ENCODE measurements at regions not wholly inside any gene's neighbourhood (a gene's known extent, or its start where the extent isn't known, plus 50 kb on each side); places are given as distances from the start of the nearest gene placed in this dataset.
A peak's percentile ranks its signal among the peaks of the same experiment; 100 is the strongest.
"Not testable (repeated sequence)": the region's sequence is repeated elsewhere in the genome, so short reads cannot be mapped to it uniquely, and the experiment has no call there.

DNA sequence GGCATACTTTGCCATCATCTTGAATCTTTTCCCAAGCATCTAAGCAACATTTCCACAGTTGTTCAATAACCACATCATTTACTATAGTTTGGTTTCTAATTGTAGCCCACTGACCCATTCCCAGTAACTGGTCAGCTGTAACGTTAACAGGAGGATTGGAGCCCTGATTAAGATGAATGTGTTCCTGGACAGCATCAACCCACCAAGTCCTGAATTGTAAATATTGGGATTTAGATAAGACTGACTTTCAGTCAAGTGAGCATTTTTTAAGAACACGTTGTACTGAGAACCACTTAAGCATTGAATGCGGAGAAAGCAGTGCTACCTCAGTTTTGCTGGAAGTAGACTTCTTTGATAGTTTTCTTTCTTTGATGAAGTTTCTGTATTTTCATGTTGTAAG lies 53.3 kb upstream of the ARL4D start:
- ATAC-seq (ENCODE audit: poor library complexity); DNase-seq; intact Hi-C loops (cut with DNase I): not testable (repeated sequence)

DNA sequence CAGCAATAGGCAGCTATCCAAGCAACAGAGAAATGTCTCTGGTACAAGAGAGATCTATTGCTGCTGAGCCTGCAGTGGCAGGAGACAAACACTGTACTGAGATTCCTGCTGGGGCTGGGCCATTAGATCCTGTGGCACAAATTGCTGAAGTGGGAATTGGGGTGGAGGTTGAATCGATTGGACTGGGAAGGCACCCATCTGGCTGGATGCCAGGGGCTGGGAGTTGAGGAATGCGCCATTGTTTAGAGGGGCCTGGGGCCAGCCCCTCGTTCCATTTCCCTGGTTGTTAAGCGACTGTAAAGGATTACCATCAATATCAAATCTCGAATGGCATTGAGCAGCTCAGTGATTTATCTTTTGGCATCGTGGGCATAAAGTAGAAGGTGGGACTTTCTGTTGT lies 54.1 kb upstream of the ARL4D start:
- DNase-seq (no peak), ATAC-seq (ENCODE audit: poor library complexity) (no peak)
- intact Hi-C loops (cut with DNase I): no loop called here

DNA sequence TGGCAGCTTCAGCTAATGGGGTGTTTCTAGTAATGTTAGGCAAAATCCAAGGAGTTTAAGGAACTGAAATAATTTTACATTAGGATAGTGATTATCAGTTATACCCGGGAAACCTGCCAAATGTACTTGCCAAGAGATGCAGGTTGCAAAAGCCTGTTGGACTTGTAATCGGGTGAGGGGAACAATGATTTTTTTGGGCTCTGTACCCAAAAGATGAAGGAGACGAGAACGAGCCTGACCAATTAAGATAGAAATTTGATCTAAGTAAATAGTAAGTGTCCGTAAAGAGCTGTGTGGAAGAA lies 56.3 kb upstream of the ARL4D start:
- intact Hi-C loops (cut with DNase I): no loop called here
- no peak for DNase-seq
- no peak for ATAC-seq (ENCODE audit: poor library complexity)

DNA sequence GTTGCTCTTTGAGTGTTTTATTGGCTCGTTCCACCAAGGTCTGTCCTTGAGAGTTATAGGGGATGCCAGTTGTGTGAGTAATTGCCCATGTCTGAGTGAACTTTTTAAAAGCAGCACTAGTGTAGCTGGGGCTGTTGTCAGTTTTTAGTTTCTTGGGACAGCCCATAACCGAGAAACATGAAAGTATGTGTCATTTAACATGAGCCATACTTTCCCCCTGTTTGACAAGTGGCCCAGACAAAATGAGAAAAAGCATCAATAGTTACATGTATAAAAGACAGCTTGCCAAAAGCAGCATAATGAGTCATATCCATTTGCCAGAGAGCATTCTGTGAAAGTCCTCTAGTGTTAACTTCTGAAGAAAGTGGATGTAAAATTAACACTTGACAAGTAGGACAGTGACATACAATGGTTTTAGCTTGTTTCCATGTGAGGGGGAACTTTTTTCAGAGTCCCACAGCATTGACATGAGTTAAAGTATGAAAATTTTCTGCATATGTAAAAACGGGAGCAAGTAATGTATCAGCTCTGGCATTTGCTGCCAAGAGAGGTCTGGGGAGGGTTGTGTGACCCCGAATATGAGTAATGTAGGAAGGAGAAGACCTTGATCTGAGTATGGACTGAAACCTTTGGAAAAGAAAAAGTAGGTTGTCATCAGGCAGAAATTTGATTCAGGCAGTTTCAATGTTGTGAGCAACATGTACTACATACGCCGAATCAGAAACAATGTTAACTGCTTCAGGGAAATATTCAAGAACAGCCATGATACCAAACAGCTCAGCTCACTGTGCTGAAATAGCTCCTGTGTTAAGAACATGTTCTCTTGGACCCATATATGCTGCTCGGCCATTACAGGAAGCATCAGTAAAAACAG lies 56.8 kb upstream of the ARL4D start:
- no peak for DNase-seq
- intact Hi-C loops (cut with DNase I): no loop called here
- peak; percentile 38 for ATAC-seq (ENCODE audit: poor library complexity)

DNA sequence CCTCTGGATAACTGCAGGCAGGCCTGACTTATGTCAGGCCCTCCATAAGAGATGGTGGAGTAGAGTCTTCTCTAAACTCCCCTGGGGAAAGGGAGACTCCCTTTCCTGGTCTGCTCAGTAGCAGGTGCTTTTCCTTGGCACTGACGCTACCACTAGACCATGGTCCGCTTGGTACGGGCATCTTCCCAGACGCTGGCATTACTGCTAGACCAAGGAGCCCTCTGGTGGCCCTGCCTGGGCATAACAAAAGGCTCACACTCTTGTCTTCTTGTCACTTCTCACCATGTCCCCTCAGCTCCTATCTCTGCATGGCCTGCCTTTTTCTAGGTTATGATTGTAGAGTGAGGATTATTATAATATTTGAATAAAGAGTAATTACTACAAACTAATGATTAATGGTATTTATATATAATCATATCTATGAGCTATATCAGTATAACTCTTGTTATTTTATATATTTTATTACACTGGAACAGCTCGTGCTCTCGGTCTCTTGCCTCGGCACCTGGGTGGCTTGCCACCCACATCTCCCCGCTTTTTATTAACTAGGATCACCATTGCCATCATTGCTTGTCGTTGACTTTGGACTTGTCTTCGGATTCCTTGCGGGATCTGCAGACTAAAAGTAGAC lies 59.8 kb upstream of the ARL4D start:
- ATAC-seq (ENCODE audit: poor library complexity): no peak
- intact Hi-C loops (cut with DNase I): no loop called here
- peak; percentile 83 for DNase-seq

DNA sequence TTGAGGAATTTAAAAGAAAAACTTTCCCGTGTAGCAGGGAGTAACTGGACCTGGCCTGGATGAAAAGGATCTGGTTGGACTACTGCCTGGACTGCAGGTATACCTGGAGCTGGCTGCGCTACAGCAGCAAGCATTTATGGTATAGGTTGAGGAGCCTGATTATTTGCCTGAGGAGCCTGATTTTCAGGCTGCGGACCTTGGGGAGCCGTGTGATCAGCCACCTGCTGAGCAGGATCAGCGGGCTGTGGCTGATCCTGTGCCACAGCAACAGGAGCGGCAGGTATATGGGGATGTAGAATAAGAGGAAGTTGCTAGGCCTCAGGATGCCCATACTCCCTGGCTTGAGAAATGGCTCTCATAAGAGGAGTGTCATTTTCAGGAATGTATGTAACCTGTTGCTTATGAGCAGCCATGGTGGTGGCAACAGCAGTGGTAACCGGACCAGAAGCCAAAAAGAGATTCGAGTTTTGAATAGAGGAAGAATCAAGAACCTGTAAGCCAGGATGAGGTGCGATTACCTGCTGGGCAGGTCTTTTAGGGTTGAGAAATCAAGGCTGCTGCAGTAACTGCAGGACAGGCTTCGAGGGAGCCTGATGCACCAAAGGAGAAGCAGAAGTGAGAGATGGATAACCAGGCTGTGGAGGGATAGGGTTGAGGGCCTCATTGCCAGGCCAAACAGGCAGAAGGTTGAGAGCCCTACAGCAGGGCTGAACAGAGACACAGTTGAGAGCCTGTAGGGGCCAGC lies 60.9 kb upstream of the ARL4D start:
- intact Hi-C loops (cut with DNase I): no loop called here
- ATAC-seq (ENCODE audit: poor library complexity) (no peak), DNase-seq (no peak)

DNA sequence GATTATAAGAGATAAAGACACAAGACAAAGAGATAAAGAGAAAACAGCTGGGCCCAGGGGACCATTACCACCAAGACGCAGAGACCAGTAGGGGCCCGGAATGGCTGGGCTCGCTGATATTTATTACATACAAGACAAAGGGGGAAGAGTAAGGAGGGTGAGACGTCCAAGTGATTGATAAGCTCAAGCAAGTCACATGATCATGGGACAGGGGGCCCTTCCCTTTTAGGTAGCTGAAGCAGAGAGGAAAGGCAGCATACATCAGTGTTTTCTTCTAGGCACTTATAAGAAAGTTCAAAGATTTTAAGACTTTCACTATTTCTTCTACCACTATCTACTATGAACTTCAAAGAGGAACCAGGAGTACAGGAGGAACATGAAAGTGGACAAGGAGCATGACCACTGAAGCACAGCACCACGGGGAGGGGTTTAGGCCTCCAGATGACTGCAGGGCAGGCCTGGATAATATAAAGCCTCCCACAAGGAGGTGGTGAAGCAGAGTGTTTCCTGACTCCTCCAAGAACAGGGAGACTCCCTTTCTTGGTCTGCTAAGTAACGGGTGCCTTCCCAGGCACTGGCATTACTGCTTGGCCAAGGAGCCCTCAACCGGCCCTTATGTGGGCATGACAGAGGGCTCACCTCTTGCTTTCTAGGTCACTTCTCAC lies 63.9 kb upstream of the ARL4D start:
- no peak for DNase-seq
- intact Hi-C loops (cut with DNase I): no loop called here
- ATAC-seq (ENCODE audit: poor library complexity): no peak

DNA sequence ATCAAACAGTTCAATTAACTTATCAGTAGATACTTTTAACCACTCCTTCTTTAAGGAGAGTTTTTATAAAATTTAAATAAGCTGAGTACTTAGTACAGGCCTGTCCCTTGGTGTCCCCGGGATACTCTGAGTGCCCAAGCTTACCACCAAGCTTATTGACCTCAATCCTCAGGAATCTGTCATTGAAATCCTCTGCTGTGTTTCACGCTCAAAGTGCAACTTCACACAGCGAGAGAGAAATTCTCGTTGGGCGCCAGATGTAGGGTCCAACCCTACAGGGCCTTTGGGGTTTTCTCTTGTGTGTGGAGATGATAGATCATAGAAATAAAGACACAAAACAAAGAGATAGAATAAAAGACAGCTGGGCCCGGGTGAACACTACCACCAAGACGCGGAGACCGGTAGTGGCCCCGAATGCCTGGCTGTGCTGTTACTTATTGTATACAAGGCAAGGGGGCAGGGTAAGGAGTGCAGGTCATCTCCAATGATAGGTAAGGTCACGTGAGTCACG lies 65.3 kb upstream of the ARL4D start:
- ATAC-seq (ENCODE audit: poor library complexity) (no peak), DNase-seq (no peak)
- intact Hi-C loops (cut with DNase I): no loop called here

DNA sequence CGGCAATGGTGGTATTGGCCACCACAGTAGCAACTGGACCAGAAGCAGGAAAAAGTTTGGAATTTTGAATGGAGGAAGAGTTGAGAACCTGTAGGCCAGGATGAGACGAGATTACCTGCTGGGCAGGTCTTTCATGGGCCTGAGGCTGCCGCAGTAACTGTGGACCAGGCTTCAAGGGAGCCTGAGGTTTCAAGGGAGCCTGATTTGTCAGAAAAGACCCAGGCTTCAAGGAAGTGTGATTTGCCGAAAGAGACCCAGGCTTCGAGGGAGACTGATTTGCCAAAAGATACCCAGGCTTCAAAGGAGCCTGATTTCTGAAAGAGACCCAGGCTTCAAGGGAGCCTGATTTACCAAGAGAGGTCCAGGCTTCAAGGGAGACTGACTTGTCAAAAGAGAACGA lies 66.6 kb upstream of the ARL4D start:
- no peak for ATAC-seq (ENCODE audit: poor library complexity)
- intact Hi-C loops (cut with DNase I): no loop called here

DNA sequence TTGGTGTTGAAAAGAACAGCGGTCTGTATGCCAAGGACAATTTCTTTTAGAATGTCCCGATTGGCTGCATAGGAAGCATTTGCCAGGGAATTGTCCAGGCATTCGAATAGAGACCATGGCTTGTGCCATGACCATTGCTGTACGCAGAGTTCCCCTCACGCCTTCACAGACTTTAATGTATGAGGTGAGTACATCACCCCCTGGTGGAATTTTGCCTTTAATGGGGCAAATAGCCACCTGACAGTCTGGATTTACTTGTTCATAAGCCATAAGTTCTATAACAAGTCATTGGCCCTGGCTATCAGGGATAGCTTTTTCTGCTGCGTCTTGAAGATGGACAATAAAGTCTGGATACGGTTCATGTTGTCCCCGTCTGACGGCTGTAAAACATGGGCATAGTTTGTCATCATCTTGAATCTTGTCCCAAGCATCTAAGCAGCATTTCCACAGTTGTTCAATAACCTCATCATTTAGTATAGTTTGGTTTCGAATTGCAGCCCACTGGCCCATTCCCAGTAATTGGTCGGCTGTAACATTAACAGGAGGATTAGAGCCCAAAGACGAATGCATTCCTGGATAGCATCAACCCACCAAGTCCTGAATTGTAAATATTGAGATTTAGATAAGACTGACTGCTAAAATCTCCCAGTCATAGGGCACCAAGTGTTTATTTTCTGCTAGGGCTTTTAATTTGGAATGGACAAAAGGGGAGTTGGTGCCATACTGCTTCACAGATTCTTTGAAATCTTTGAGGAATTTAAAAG lies 67.7 kb upstream of the ARL4D start:
- ATAC-seq (ENCODE audit: poor library complexity) (no peak), DNase-seq (no peak)
- intact Hi-C loops (cut with DNase I): no loop called here

More for the DNA sequence above, 66.6 kb upstream of the ARL4D start:
- no peak for DNase-seq

DNA sequence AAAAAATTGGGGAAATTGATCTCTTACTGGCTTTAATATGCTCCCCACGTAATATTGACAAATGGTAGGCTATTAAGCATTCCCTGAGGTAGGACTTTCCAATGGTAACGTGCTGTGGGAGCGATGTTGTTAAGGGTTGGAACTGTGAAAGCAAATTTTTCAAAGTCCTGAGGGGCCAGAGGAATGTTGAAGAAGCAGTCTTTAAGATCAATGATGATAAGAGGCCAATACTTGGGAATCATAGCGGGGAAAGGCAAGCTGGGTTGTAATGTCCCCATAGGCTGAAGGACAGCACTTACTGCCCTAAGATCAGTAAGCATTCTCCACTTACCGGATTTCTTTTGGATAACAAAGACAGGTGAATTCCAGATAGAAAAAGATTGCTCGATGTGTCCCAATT lies 69.6 kb upstream of the ARL4D start:
- DNase-seq (no peak), ATAC-seq (ENCODE audit: poor library complexity) (no peak)
- intact Hi-C loops (cut with DNase I): no loop called here

DNA sequence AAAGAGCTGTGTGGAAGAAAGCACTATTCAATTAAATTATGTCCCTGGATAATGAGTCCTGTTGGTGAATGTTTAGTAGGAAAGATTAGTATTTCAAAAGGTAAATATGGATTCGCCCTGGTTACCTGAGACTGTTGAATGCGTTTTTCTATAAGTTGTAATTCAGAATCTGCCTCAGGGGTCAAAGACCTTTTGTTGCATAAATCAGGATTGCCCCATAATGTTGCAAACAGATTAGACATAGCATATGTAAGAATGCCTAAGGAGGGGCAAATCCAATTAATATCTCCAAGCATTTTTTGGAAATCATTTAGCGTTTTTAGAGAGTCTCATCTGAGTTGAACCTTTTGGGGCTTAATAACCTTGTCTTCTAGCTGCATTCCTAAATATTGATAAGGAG lies 70.1 kb upstream of the ARL4D start:
- ATAC-seq (ENCODE audit: poor library complexity) (no peak), DNase-seq (no peak)
- intact Hi-C loops (cut with DNase I): no loop called here

DNA sequence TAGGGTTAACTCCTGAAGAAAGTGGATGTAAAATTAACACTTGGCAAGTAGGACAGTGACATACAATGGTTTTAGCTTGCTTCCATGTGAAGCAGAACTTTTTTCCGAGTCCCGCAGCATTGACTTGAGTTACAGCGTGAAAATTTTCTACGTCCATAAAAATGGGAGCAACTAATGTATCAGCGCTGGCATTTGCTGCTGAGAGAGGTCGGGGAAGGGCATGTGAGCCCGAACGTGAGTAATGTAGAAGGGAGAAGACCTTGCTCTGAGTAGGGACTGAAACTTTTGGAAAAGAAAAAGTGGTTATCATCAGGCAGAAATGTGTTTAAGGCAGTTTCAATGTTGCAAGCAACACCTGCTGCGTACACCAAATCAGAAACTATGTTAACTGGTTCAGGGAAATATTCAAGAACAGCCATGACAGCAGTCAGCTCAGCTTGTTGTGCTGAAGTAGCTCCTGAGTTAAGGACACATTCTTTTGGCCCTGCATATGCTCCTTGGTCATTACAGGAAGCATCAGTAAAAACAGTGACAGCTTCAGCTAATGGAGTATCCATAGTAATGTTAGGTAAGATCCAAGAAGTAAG lies 70.9 kb upstream of the ARL4D start:
- no peak for ATAC-seq (ENCODE audit: poor library complexity)
- intact Hi-C loops (cut with DNase I): no loop called here

DNA sequence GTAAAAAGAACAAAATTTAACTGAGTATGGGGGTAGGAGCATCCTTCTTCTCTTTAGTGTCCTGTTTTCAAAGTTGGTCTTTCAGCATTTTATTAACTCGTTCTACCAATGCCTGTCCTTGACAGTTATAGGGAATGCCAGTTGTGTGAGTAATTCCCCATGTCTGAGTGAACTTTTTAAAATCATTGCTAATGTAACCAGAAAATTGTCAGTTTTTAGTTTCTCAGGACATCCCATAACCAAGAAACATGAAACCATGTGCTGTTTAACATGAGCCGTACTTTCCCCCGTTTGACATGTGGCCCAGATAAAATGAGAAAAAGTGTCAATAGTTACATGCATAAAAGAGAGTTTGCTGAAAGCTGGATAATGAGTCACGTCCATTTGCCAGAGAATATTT lies 71.4 kb upstream of the ARL4D start:
- ATAC-seq (ENCODE audit: poor library complexity) (no peak), DNase-seq (no peak)
- intact Hi-C loops (cut with DNase I): no loop called here

More for the DNA sequence above, 70.9 kb upstream of the ARL4D start:
- no peak for DNase-seq

DNA sequence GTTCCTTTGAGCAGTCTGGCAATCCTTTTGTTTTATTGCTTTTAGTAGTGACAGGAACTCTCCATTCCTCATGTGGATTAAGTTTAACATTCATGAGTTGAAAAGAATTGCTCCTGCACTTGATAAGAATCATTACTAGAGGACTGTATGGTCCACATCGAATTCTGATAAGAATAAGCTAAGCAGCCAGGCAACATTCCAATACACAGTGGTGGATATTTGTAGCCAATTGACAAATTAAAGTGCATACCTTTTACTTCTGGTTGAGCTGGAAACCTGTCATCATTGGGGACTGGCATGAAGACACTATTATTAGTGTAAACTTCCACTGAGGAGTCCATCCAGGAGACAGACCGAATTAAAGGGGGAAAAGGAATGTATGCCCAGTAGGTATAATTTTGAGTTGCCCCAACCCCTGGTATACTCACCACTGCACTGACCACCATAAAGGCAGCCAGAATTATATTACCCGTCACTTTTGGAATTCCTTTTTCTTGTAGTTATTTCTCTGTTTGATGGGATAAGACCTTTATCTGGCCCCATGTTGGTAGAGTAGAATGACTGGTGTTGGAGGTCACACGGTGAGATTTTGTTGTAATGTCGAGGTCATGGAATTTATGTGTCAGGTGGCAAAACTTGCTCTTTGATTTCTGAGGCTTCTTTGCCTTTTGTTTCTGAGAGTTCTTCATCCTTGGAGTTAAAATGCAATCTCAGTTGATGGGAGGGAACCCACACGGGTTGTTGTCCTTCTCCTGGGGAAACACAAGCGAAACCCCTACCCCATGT lies 72.1 kb upstream of the ARL4D start:
- DNase-seq (no peak), ATAC-seq (ENCODE audit: poor library complexity) (no peak)
- intact Hi-C loops (cut with DNase I): no loop called here

DNA sequence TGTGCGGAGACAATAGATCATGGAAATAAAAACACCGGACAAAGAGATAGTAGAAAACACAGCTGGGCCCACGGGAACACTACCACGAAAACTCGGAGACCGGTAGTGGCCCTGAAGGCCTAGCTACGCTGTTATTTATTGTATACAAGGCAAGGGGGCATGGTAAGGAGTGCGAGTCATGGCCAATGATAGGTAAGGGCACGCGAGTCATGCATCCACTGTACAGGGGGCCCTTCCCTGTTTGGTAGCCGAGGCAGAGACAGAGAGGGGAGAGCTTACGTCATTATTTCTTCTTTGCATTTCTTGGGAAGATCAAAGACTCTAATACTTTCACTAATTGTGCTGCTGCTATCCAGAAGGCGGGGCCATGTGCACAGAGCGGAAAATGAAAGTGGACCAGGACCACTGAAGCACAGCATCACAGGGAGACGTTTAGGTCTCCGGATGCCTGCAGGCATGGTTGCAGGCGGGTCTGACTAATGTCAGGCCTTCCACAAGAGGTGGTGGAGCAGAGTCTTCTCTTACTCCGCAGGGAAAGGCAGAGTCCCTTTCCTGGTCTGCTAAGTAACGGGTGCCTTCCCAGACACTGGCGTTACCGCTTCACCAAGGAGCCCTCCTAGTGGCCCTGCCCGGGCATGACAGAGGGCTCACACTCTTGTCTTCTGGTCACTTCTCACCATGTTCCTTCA lies 74.4 kb upstream of the ARL4D start:
- intact Hi-C loops (cut with DNase I): no loop called here
- ATAC-seq (ENCODE audit: poor library complexity) (no peak), DNase-seq (no peak)
